ENCODE measurements at regions not wholly inside any gene's neighbourhood (a gene's known extent, or its start where the extent isn't known, plus 50 kb on each side); places are given as distances from the start of the nearest gene placed in this dataset.

- TF ChIP-seq CTCF (conservative IDR thresholded peaks at IDR 0.05; ENCODE audit: low read depth, low read length) = no peak
- no peak for TF ChIP-seq EZH2 (IDR thresholded peaks at IDR 0.05; ENCODE audit: low read length, unreplicated experiment)
- TF ChIP-seq EZH2phosphoT487 (IDR thresholded peaks at IDR 0.05; ENCODE audit: borderline replicate concordance, low read length) = no peak
Measured at GRCh38 chr4:1515156-1515555, 108.9 kb upstream of the NKX1-1 start.

Measured in PC-3 (cell line).